GM08714 (cell line): ENCODE measurements at regions not wholly inside any gene's neighbourhood (a gene's known extent, or its start where the extent isn't known, plus 50 kb on each side); places are given as distances from the start of the nearest gene placed in this dataset.
"Not testable (repeated sequence)": the region's sequence is repeated elsewhere in the genome, so short reads cannot be mapped to it uniquely, and the experiment has no call there.

Source experiments
- H3K4me3 ChIP-seq: fragments of 200-500 bp; sonication (Bioruptor generic); 2 replicates; pipeline ENCODE4 v1.5.1; 2014; ENCODE audit warnings: mild to moderate bottlenecking, low read length, inconsistent platforms
- ZNF274 ChIP-seq: IDR thresholded peaks from 2 replicates; pipeline ENCODE4 v1.6.1; 2012; ENCODE audit warnings: mild to moderate bottlenecking, low read depth, low read length

DNA sequence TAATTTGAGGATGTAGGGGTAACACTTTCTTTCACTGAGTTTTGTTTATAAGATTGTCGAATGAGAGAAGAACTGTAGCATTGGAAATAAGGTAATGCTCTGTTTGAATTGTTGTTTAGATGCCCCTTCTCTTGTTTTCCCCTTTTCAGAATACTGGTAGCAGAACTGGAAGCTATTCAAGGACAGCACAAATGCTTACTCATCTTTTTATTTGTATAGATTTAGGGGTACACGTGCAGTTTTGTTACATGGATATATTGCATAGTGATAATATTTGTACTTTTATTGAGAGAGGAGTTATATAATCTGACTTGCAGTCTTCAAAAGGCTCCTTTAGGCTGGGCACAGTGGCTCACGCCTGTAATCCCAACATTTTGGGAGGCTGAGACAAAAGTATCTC, 145.4 kb upstream of the HAND2 start:
- no peak overlapping the region for H3K4me3 ChIP-seq
- TF ChIP-seq ZNF274 = no peak

DNA sequence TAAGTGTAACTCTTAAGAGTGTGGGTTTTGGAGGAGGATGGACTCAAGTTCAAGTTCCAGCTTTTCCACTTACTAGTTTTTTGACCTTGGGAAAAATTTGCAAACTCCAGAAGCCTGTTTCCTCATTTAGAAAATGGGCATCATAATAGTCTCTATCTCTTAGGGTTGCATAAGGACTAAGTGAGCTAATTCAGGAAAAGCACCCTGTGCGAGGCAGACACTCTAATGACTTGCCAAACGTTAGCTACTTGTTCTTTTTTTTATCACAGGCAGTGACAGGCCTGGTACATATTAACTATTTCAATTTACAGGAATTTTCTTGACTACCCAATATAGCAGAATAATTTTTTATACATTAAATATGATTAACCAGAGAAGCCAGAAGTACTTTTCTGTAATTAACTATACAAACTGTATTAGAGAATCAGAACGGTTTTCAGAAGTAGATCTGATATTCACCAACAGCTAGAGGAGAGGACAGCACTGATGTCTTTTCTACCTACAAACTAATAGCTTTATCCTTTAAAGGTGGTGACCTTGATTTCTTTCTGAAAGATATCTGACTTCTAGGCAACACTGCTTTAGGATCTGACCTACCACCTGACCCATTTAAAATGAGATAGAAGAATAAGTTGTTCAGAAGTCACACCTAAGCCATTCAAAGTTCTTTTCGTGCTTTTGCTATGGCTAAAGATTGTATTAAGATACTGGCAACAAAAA, 139.6 kb upstream of the HAND2 start:
- H3K4me3 ChIP-seq = no peak overlapping the region
- no peak for TF ChIP-seq ZNF274

DNA sequence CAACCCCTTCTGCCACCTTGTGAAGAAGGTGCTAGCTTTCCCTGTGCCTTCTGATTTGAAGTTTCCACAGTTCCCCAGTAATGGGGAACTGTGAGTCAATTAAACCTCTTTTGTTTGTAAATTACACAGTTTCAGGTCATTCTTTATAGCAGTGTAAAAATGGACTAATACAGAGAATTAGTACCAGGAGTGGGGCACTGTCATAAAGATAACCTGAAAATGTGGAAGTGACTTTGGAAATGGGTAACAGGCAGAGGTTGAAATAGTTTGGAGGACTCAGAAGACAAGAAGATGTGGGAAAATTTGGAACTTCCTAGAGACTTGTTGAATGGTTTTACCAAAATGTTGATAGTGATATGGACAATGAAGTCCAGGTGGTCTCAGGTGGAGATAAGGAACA, 131.0 kb upstream of the HAND2 start:
- H3K4me3 ChIP-seq = no peak overlapping the region
- no peak for TF ChIP-seq ZNF274

DNA sequence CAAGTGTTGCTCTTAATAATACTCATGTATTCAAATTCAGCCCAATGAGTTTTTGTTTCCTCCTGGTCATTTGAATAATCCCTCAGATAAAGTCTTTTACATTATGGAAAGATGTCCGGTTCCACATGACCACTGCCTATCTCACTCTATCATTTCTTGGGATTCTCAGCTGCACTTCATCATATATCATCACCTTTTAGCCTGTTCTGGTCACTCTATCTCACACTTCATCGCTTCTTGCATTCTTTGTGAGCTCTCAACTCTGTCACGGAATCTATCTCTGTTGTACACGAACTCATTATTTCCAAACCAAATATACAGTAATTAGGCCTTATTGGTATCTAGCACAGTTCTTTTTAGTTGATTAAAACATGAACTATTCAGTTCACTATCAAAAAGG, 126.9 kb upstream of the HAND2 start:
- TF ChIP-seq ZNF274 = no peak
- no peak overlapping the region for H3K4me3 ChIP-seq

DNA sequence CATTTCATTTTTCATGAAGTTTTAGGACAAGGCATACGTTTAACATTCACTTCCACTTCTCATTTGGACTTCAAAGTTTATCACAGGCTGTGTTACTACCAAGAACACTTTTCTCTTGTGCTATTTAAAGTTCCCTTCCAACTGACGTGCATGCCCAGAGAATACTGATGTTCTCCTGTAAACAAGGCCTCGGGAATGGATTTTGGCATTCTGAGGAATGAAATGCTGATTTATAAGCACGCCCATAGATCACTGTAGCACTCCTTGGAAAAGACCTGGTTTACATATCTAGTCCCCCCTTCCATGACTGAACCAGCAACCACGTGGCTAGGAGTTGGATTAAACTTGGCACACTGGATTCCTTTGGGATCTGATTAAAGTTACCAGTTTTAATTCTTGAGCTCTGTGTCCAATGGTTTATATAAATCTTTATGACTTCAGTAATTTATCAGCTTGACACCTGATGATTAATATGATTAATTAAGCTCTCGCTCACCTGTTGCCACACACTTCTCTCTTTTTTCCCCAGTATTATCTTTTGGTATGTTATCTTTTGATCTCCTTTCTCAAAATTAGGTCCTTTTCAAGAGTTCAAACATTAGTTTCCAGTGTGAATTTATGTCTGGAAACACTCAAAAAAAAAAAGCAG, 122.4 kb upstream of the HAND2 start:
- TF ChIP-seq ZNF274 = no peak
- no peak overlapping the region for H3K4me3 ChIP-seq

DNA sequence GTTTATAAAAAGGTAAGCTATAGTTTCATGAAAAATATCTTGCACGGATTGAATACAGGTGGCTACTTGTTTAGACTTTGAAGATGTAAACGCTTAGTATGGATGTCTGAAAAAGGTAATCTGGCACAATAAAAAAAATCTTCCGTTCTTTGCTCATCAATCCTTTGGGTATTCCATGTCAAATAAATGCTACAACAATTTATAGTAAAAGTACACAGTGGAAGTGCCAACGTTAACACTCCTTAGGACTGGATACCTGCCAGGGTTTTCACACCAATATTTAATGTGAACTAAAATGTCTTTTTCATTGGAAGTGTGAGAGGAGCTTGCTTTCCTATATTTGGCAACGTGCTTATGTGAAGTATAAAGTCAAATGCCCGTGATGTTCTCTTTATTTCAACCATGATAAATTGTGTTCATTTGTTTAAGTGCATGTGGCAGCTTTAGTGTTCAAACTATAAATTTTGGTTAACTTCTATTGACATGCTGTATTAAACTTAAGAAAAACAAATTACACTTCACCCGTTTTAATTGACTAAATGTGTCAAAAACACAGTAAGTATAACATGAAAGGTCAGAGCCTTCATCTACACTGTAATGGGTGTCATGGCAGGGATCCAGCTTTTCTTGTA, 121.7 kb upstream of the HAND2 start:
- TF ChIP-seq ZNF274 = no peak

DNA sequence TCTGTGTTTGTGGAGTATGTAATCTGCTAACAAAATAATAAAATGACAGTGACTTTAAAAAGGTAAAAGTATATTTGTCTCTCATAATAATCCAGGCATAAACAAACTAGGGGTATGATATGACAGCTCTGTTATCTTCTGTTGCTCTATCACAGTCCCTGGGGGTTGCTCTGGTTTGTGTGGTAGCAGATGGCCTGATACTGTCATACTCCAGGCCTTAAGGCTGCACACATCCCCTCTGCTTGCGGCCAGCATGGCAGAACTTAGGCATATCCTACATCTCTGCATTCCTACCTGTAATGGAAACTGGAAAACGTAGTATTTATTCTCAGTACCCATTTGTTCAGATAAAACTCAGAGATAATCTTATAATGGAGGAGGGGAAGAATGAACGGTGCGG, 117.9 kb upstream of the HAND2 start:
- H3K4me3 ChIP-seq = no peak overlapping the region
- no peak for TF ChIP-seq ZNF274

More for the DNA sequence above, 121.7 kb upstream of the HAND2 start:
- H3K4me3 ChIP-seq = no peak overlapping the region

DNA sequence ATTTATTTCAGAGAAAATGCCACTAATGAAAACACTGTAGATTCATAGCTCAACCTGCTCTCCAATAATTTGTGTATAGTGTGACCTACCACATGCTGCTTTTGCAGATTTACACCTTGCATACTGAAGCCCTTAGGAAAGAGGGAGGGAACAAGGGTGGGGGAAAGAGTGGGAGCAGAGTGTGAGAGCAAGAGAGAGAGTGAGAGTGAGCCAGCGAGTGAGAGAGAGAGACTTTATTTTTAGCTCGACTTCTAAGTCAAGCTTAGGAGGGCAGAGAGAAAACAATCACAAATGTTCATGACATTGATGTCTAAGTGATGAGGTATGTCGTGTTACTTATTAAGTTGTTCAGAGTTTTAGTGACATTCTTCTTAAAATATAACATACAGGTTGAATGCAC, 112.5 kb upstream of the HAND2 start:
- TF ChIP-seq ZNF274 = no peak
- no peak overlapping the region for H3K4me3 ChIP-seq

DNA sequence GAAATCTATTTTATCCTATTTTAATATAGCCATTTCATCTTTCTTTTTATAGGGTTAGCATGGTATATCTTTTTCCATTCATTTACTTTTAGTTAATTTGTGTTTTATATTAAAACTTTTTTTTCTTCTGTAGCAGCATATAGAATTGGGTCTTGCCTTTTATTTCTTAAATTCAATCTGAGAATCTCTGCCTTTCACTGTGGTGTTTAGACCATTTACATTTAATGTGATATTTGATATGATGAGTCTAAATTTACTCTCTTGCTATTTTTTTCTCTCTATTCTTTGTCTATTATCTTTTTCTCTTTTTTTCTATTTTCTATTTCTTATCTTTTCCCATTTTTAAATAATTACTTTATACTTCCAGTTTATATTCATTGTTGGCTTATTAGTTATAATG, 105.4 kb upstream of the HAND2 start:
- no peak overlapping the region for H3K4me3 ChIP-seq
- TF ChIP-seq ZNF274 = no peak

DNA sequence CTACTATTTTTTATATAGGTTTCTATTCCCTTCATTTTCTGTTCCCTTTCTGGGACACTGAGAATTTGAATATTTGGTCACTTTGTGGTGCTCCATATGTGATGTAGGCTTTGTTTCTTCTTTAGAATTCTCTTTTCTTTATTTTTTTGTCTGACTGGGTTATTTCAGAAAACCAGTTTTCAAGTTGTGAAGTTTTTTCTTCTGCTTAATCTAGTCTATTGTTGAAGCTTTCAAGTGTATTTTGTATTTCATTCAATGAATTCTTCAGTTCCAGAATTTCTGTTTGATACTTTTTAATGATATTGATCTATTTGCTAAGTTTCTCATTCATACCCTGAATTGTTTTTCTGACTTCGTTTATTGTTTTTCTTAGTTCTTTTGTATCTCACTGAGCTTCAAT, 96.2 kb upstream of the HAND2 start:
- H3K4me3 ChIP-seq = no peak overlapping the region
- TF ChIP-seq ZNF274 = no peak

DNA sequence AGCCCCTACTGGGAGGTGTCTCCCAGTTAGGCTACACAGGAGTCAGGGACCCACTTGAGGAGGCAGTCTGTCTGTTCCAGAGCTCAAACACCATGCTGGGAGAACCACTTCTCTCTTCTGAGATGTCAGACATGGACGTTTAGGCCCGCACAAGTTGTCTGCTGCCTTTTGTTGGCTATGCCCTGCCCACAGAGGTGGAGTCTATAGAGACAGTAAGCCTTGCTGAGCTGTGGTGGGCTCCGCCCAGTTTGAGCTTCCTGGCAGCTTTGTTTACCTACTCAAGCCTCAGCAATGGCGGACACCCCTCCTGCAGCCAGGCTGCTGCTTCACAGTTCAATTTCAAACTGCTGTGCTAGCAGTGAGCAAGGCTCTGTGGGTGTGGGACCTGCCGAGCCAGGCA, 88.6 kb upstream of the HAND2 start:
- not testable (repeated sequence) for H3K4me3 ChIP-seq

DNA sequence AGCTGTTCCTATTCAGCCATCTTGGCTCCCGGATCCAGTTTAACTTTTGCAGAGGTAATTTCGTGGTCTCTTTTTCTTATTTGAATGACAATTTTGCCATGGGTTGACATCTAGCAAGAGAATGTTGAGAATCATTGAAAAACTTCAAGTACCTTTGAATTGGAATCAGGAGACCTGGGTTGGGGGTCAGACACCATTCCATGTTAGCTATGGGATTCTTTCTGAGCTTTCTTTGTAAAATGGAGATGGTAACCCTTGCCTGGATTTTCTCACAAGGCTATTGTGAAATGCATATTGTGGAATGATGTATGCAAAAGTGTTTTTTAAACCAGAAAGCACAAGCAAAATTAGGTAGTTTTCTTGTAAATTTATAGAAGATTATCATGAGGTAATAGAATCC, 79.1 kb upstream of the HAND2 start:
- no peak overlapping the region for H3K4me3 ChIP-seq
- no peak for TF ChIP-seq ZNF274

DNA sequence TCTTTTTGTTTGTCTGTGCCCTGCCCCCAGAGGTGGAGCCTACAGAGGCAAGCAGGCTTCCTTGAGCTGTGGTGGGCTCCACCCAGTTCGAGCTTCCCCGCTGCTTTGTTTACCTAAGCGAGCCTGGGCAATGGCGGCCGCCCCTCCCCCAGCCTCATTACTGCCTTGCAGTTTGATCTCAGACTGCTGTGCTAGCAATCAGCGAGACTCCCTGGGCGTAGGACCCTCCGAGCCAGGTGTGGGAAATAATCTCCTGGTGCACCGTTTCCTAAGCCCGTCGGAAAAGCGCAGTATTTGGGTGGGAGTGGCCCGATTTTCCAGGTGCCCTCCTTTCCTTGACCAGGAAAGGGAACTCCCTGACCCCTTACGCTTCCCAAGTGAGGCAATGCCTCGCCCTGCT, 78.6 kb upstream of the HAND2 start:
- not testable (repeated sequence) for H3K4me3 ChIP-seq

DNA sequence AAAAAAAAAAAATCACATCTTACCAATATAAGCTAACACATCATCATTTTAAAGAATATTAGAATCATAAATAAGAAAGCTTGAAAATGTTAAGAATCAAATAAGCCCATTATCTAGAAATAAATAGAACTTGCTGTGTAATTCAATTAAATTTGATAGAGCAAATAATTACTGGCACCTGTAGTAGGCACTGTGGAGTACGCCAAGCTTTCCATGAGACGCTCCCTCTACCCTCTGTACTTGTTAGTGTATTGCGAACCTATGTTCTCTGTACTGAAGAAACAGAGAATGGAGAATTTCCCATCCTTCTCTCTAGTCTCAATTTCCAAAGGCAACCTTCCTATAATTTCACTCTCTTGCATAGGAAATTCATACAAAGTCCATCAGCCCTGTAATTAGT, 61.7 kb upstream of the HAND2 start:
- H3K4me3 ChIP-seq = no peak overlapping the region
- TF ChIP-seq ZNF274 = no peak

DNA sequence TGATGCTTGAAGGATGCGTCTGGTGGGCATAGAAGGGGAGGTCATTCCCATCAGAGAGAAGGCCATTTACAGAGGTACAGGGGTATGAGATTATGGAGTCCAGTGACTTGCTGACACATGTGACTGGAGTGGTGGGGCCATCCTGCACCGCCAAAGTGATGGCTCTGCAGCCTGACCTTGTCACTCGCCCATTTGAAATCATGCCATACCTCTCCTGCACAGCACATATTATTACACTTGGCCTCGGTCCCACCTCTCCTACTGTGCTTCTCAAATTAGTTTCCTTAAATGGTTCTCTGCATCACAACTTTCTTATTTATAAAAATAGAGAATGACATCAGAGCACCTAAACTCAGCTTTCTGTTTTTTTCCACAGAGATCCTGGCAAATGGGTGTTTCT, 60.7 kb upstream of the HAND2 start:
- TF ChIP-seq ZNF274 = no peak
- H3K4me3 ChIP-seq = no peak overlapping the region
